Lower leg skin (tissue), 3 donors: ENCODE measurements at regions not wholly inside any gene's neighbourhood (a gene's known extent, or its start where the extent isn't known, plus 50 kb on each side); places are given as distances from the start of the nearest gene placed in this dataset.

Experiments
- POLR2A ChIP-seq, 2 donors: fragments of 450-650 bp; IDR thresholded peaks; one replicate each; pipeline ENCODE4 v1.6.1; 2016 to 2017; ENCODE audit warnings: antibody characterized with exemption in 2 of 2, mild to moderate bottlenecking in 1 of 2, moderate library complexity in 1 of 2
- TF ChIP-seq, protein P1 (sequence below), 3 donors: fragments of 450-650 bp; IDR thresholded peaks; one replicate each; pipeline ENCODE4 v1.5.1; 2016; ENCODE audit warnings: antibody characterized with exemption in 3 of 3, mild to moderate bottlenecking in 3 of 3, moderate library complexity in 2 of 3

DNA sequence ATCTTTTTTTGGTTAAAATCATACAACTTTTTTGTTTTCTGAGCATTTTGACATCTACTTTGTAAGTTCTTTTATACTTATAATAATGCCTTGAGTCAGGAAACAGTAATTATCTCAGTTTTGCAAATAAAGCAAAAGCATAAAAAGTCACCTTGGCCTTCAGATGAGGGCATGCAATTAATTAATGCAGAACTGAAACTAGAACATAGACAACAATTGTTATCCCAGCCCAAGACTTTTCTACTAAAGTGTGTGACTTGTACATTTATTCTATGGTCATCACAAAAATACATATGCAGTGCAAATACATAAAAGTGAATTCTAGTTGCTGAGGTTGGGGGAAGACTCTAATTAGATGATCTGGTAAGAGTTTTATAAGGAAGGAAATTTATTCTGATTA, 179.9 kb downstream of the ST8SIA4 start:
- TF ChIP-seq, protein P1, sequence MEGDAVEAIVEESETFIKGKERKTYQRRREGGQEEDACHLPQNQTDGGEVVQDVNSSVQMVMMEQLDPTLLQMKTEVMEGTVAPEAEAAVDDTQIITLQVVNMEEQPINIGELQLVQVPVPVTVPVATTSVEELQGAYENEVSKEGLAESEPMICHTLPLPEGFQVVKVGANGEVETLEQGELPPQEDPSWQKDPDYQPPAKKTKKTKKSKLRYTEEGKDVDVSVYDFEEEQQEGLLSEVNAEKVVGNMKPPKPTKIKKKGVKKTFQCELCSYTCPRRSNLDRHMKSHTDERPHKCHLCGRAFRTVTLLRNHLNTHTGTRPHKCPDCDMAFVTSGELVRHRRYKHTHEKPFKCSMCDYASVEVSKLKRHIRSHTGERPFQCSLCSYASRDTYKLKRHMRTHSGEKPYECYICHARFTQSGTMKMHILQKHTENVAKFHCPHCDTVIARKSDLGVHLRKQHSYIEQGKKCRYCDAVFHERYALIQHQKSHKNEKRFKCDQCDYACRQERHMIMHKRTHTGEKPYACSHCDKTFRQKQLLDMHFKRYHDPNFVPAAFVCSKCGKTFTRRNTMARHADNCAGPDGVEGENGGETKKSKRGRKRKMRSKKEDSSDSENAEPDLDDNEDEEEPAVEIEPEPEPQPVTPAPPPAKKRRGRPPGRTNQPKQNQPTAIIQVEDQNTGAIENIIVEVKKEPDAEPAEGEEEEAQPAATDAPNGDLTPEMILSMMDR (IDR thresholded peaks at IDR 0.05): no peak
- TF ChIP-seq POLR2A (IDR thresholded peaks at IDR 0.05): no peak
